ENCODE measurements at regions not wholly inside any gene's neighbourhood (a gene's known extent, or its start where the extent isn't known, plus 50 kb on each side); places are given as distances from the start of the nearest gene placed in this dataset.

- no peaks in the 10 kb centered on the region for H3K4me1 ChIP-seq
- DNase-seq, result no peak
- H3K27me3 ChIP-seq, result no peaks in the 10 kb centered on the region
- no peaks in the 10 kb centered on the region for H3K36me3 ChIP-seq
- TF ChIP-seq CTCF (IDR thresholded peaks at IDR 0.05; ENCODE audit: low read depth, low read length), result no peak
- H3K9me3 ChIP-seq, result no peaks in the 10 kb centered on the region
- H3K4me3 ChIP-seq (ENCODE audit: low read depth, low read length), result no peak overlapping the region
Observed at GRCh38 chr20:11646359-11646758, 271.3 kb upstream of the BTBD3 start.

DNA sequence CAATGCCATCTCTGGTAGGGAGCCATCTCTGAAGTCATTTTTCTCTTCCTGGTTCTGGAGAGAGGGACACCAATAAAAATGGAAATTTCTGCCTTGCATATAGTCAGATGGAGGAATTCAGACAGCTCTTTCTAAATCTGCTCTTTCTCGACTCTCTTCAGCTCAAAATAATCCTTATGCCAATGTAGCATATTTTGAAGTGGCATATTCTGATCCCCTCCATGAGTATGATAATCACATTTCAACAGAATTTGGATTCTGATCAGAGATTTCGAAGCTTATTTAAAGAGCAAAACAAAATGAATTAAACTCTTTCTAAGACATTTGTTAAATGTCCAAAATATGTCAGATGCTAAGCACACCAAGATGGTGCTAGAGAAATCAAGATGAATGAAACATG lies 267.1 kb upstream of the BTBD3 start:
- no peaks in the 10 kb centered on the region for H3K9me3 ChIP-seq
- no peak for DNase-seq
- no peaks in the 10 kb centered on the region for H3K4me1 ChIP-seq
- no peak for TF ChIP-seq CTCF (IDR thresholded peaks at IDR 0.05; ENCODE audit: low read depth, low read length)
- H3K4me3 ChIP-seq (ENCODE audit: low read depth, low read length), result no peak overlapping the region
- no peaks in the 10 kb centered on the region for H3K36me3 ChIP-seq
- H3K27me3 ChIP-seq, result no peaks in the 10 kb centered on the region

GRCh38 chr20:11651138-11651537 lies 266.6 kb upstream of the BTBD3 start:
- no peak for DNase-seq
- Histone ChIP-seq H3K36me3 (no peaks in the 10 kb centered on the region), H3K4me1 (no peaks in the 10 kb centered on the region), H3K9me3 (no peaks in the 10 kb centered on the region), H3K27me3 (no peaks in the 10 kb centered on the region), H3K4me3 (ENCODE audit: low read depth, low read length) (no peak overlapping the region)
- no peak for TF ChIP-seq CTCF (IDR thresholded peaks at IDR 0.05; ENCODE audit: low read depth, low read length)

DNA sequence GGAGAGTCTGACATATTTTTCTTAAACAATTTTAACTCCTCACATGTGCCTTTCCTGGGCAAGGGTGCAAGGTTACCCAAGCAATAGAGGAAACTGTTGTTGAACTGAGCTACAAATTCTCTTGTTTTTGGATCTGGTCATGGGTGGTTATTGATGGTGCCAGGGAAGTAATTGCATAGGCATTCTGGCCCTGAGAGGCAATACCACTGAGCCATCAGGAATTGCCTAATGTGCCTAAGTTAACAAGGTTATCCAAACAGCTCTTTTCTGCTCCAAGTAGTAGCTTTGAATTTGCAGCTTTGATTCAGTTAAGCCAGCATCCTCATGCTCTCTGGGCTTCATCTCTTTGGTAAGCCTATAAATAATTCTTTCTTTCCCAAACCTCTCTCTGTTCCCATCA lies 266.0 kb upstream of the BTBD3 start:
- TF ChIP-seq CTCF (IDR thresholded peaks at IDR 0.05; ENCODE audit: low read depth, low read length), result no peak
- no peaks in the 10 kb centered on the region for H3K9me3 ChIP-seq
- no peak overlapping the region for H3K4me3 ChIP-seq (ENCODE audit: low read depth, low read length)
- no peak for DNase-seq
- no peaks in the 10 kb centered on the region for H3K27me3 ChIP-seq
- H3K4me1 ChIP-seq, result no peaks in the 10 kb centered on the region
- H3K36me3 ChIP-seq, result no peaks in the 10 kb centered on the region

DNA sequence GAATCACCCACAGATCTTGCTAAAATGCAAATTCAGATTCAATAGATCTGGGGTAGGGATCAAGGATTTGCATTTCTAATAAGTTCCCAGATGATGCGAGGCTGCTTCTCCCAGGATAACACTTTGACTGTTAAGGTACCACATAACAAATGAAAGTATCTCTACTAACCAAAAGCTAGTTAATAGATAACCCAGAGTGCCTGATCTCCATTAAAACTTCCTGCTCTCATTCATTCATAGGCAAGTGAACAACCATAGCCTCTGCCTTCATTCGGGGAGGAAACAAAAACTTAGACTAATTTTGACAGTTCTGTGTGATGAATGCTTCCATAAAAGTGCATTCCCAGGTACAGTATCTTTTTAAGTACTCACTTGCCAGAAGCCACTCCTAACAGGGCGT lies 265.6 kb upstream of the BTBD3 start:
- Histone ChIP-seq H3K4me1 (no peaks in the 10 kb centered on the region), H3K4me3 (ENCODE audit: low read depth, low read length) (no peak overlapping the region), H3K9me3 (no peaks in the 10 kb centered on the region), H3K27me3 (no peaks in the 10 kb centered on the region), H3K36me3 (no peaks in the 10 kb centered on the region)
- no peak for DNase-seq
- no peak for TF ChIP-seq CTCF (IDR thresholded peaks at IDR 0.05; ENCODE audit: low read depth, low read length)

DNA sequence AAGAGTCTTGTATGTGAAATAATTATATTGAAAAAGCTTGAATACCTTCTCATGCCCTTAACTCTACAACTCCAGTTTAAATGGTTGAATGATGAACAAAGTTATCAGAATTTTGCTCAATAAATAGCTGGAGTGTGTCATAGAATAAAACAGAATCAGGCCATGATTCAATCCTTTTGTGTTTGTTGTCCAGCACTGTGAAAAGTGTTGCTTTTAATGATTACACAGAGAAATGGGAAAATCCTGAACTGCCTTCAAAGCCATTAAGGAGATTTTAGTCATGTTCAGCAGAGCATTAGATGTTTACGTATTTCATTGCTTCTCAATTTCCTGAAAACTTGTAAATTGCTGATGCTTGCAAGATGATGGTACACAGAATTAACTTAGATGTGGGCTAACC lies 262.9 kb upstream of the BTBD3 start:
- DNase-seq, result no peak
- Histone ChIP-seq H3K9me3 (no peaks in the 10 kb centered on the region), H3K4me1 (no peaks in the 10 kb centered on the region), H3K36me3 (no peaks in the 10 kb centered on the region), H3K27me3 (no peaks in the 10 kb centered on the region), H3K4me3 (ENCODE audit: low read depth, low read length) (no peak overlapping the region)
- TF ChIP-seq CTCF (IDR thresholded peaks at IDR 0.05; ENCODE audit: low read depth, low read length), result no peak
